SKM-1 (cell line): ENCODE measurements at regions not wholly inside any gene's neighbourhood (a gene's known extent, or its start where the extent isn't known, plus 50 kb on each side); places are given as distances from the start of the nearest gene placed in this dataset.

ENCODE experiments used
- DNase-seq: peaks from one replicate; lab custom pipeline; 2025; ENCODE audit not compliant: unreplicated experiment; lab: John Stamatoyannopoulos, UW

GRCh38 chr20:7323957-7324356, 556.5 kb downstream of the BMP2 start:
- DNase-seq, result no peak

- DNase-seq, result no peak
These were observed 560.3 kb downstream of the BMP2 start for GRCh38 chr20:7327810-7328209.

- DNase-seq, result no peak
These were observed 563.4 kb downstream of the BMP2 start for GRCh38 chr20:7330850-7331249.

- DNase-seq, result no peak
These were observed 564.7 kb downstream of the BMP2 start for GRCh38 chr20:7332169-7332568.

GRCh38 chr20:7333841-7334240, 566.4 kb downstream of the BMP2 start:
- no peak for DNase-seq

- DNase-seq, result no peak
These were observed 578.5 kb downstream of the BMP2 start for GRCh38 chr20:7346026-7346425.

GRCh38 chr20:7346562-7346961, 579.1 kb downstream of the BMP2 start:
- no peak for DNase-seq

GRCh38 chr20:7347409-7347808, 579.9 kb downstream of the BMP2 start:
- DNase-seq, result no peak

GRCh38 chr20:7348253-7348652, 580.8 kb downstream of the BMP2 start:
- no peak for DNase-seq

GRCh38 chr20:7352165-7352564, 584.7 kb downstream of the BMP2 start:
- DNase-seq, result no peak

- DNase-seq, result no peak
These were observed 585.2 kb downstream of the HAO1 start for GRCh38 chr20:7355051-7355450.

- no peak for DNase-seq
These were observed 581.6 kb downstream of the HAO1 start for GRCh38 chr20:7358670-7359069.

GRCh38 chr20:7359739-7360138, 580.5 kb downstream of the HAO1 start:
- DNase-seq, result no peak

- no peak for DNase-seq
These were observed 578.9 kb downstream of the HAO1 start for GRCh38 chr20:7361321-7361720.

GRCh38 chr20:7361931-7362330, 578.3 kb downstream of the HAO1 start:
- DNase-seq, result no peak

- no peak for DNase-seq
These were observed 577.7 kb downstream of the HAO1 start for GRCh38 chr20:7362601-7363000.

GRCh38 chr20:7366189-7366588, 574.1 kb downstream of the HAO1 start:
- no peak for DNase-seq

GRCh38 chr20:7371518-7372163, 568.6 kb downstream of the HAO1 start:
- no peak for DNase-seq

GRCh38 chr20:7375905-7376304, 564.4 kb downstream of the HAO1 start:
- DNase-seq, result no peak

- DNase-seq, result no peak
These were observed 561.2 kb downstream of the HAO1 start for GRCh38 chr20:7378864-7379605.

GRCh38 chr20:7379621-7380220, 560.5 kb downstream of the HAO1 start:
- no peak for DNase-seq

GRCh38 chr20:7383216-7383615, 557.0 kb downstream of the HAO1 start:
- no peak for DNase-seq
